PC-9 (cell line): ENCODE measurements at regions not wholly inside any gene's neighbourhood (a gene's known extent, or its start where the extent isn't known, plus 50 kb on each side); places are given as distances from the start of the nearest gene placed in this dataset.
A peak's percentile ranks its signal among the peaks of the same experiment; 100 is the strongest.

Source experiments
- BruUV-seq: library from RNA; stranded (reverse); fragments of 400-500 nt; replicated peaks from 2 replicates; lab custom pipeline; 2021; lab: Mats Ljungman, UMichigan
- CTCF ChIA-PET: fragments of 300-600 bp; sonication (Branson Sonifier 250); formaldehyde crosslinking; loops from one replicate; lab custom pipeline; 2022; ENCODE audit warnings: antibody characterized with exemption; lab: Charles Lee
- POLR2A ChIA-PET: fragments of 300-600 bp; sonication (Branson Sonifier 250); formaldehyde crosslinking; loops from one replicate; lab custom pipeline; 2022; ENCODE audit warnings: antibody characterized with exemption; ENCODE audit not compliant: unreplicated experiment; lab: Charles Lee
- DNase-seq, 2 experiments: peaks; one replicate each; pipeline versions ENCODE4 v3.0.0 to v3.0.0-alpha.2; 2015 to 2022; ENCODE audit warnings: mixed read lengths in 1 of 2
- H2AFZ ChIP-seq: fragments of 200-600 bp; sonication (generic); 2 replicates; pipeline ENCODE4 v1.8.1; 2017; ENCODE audit warnings: antibody characterized with exemption
- H3F3A ChIP-seq: fragments of 200-600 bp; sonication (generic); 2 replicates; pipeline ENCODE4 v1.8.1; 2017; ENCODE audit warnings: antibody characterized with exemption, mild to moderate bottlenecking, low read depth; ENCODE audit not compliant: insufficient read depth
- H3K27ac ChIP-seq: fragments of 200-600 bp; sonication (generic); 2 replicates; pipeline ENCODE4 v1.6.1; 2016; ENCODE audit warnings: mixed run types
- H3K27me3 ChIP-seq: fragments of 200-600 bp; sonication (generic); 2 replicates; pipeline ENCODE4 v1.6.1; 2016; ENCODE audit warnings: low read depth, mixed run types; ENCODE audit not compliant: insufficient read depth
- H3K36me3 ChIP-seq: fragments of 200-600 bp; sonication (generic); 2 replicates; pipeline ENCODE4 v1.6.1; 2016; ENCODE audit warnings: low read depth, mixed run types
- H3K4me1 ChIP-seq: fragments of 200-600 bp; sonication (generic); replicated peaks from 2 replicates; pipeline ENCODE4 v1.6.1; 2016; ENCODE audit warnings: mixed run types; ENCODE audit not compliant: insufficient read depth
- H3K4me2 ChIP-seq: fragments of 200-600 bp; sonication (generic); 2 replicates; pipeline ENCODE4 v1.6.1; 2017; ENCODE audit warnings: mixed run types
- H3K4me3 ChIP-seq: fragments of 200-600 bp; sonication (generic); 2 replicates; pipeline ENCODE4 v1.6.1; 2016; ENCODE audit warnings: mixed run types
- H3K79me2 ChIP-seq: fragments of 200-600 bp; sonication (generic); 2 replicates; pipeline ENCODE4 v1.6.1; 2017; ENCODE audit warnings: low read depth, mixed run types
- H3K9me2 ChIP-seq: fragments of 200-600 bp; sonication (generic); 2 replicates; pipeline ENCODE4 v1.8.1; 2017; ENCODE audit warnings: mild to moderate bottlenecking; ENCODE audit not compliant: insufficient read depth
- H3K9me3 ChIP-seq: fragments of 200-600 bp; sonication (generic); 2 replicates; pipeline ENCODE4 v1.8.1; 2016; ENCODE audit warnings: low read depth; ENCODE audit not compliant: insufficient read depth
- H4K20me1 ChIP-seq: fragments of 200-600 bp; sonication (generic); 2 replicates; pipeline ENCODE4 v1.8.1; 2017; ENCODE audit not compliant: insufficient read depth
- EZH2 ChIP-seq: fragments of 200-600 bp; sonication (generic); IDR thresholded peaks from 2 replicates; pipeline ENCODE4 v1.8.0; 2017; ENCODE audit warnings: antibody characterized with exemption, low read depth
- intact Hi-C: fragments of 100-400 bp; cut with micrococcal nuclease; formaldehyde crosslinking; loops from one replicate; pipeline ENCODE4 v1.10.0; 2022; ENCODE audit not compliant: unreplicated experiment
- TF ChIP-seq, protein P1 (sequence below): fragments of 200-600 bp; sonication (generic); conservative IDR thresholded peaks from 2 replicates; pipeline ENCODE4 v1.6.1; 2017; ENCODE audit warnings: mixed run types, antibody characterized with exemption, mild to moderate bottlenecking, moderate library complexity

DNA sequence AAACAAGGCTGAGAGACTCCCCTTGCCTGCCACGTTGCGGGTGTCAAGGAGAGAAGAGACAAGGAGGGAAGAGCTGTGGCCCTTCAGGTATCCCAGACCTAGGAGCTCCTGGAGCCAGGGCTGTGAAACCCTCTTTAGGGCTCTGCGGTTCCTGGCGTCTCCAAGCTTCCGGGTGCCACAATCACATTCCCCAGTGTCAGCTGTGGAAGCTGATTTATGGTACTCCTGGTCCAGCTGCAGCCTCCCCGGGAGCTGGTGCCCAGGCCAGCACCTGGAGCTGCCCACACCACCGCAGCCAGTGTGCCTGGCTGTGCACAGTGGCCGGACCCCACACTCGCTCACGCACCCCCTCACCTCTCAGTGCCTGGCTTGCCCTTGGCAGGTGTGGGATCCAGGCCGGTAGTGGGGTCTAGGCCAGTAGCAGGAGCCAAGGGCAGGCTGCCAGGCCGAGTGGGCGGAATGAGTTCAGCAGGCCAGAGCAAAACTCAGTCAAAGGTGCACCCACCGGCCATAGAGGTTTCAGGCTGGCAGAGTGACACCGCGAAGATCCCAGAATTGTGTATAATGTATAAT lies 58.9 kb upstream of the L3MBTL3 start:
- Histone ChIP-seq H3F3A (no peaks in the 10 kb centered on the region), H3K27me3 (no peaks in the 10 kb centered on the region), H2AFZ (peak overlapping the region; percentile 23; the same call in 1 of the 2 replicates), H3K9me3 (no peaks in the 10 kb centered on the region), H4K20me1 (no peaks in the 10 kb centered on the region), H3K36me3 (no peaks in the 10 kb centered on the region), H3K9me2 (no peaks in the 10 kb centered on the region), H3K4me2 (no peak overlapping the region), H3K27ac (no peak overlapping the region), H3K4me3 (no peak overlapping the region), H3K4me1 (no peaks in the 10 kb centered on the region), H3K79me2 (no peaks in the 10 kb centered on the region)
- intact Hi-C loops: no loop called here
- CTCF ChIA-PET: interaction anchor here (0.6 kb wide), 1 partner anchor 1990 kb away, joined by 9 read pairs; no protein-coding TSS in a partner anchor
- no peak for TF ChIP-seq EZH2
- TF ChIP-seq, protein P1, sequence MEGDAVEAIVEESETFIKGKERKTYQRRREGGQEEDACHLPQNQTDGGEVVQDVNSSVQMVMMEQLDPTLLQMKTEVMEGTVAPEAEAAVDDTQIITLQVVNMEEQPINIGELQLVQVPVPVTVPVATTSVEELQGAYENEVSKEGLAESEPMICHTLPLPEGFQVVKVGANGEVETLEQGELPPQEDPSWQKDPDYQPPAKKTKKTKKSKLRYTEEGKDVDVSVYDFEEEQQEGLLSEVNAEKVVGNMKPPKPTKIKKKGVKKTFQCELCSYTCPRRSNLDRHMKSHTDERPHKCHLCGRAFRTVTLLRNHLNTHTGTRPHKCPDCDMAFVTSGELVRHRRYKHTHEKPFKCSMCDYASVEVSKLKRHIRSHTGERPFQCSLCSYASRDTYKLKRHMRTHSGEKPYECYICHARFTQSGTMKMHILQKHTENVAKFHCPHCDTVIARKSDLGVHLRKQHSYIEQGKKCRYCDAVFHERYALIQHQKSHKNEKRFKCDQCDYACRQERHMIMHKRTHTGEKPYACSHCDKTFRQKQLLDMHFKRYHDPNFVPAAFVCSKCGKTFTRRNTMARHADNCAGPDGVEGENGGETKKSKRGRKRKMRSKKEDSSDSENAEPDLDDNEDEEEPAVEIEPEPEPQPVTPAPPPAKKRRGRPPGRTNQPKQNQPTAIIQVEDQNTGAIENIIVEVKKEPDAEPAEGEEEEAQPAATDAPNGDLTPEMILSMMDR: no peak
- no TSS peak for BruUV-seq
- POLR2A ChIA-PET: no interaction called here
- no peak for DNase-seq

DNA sequence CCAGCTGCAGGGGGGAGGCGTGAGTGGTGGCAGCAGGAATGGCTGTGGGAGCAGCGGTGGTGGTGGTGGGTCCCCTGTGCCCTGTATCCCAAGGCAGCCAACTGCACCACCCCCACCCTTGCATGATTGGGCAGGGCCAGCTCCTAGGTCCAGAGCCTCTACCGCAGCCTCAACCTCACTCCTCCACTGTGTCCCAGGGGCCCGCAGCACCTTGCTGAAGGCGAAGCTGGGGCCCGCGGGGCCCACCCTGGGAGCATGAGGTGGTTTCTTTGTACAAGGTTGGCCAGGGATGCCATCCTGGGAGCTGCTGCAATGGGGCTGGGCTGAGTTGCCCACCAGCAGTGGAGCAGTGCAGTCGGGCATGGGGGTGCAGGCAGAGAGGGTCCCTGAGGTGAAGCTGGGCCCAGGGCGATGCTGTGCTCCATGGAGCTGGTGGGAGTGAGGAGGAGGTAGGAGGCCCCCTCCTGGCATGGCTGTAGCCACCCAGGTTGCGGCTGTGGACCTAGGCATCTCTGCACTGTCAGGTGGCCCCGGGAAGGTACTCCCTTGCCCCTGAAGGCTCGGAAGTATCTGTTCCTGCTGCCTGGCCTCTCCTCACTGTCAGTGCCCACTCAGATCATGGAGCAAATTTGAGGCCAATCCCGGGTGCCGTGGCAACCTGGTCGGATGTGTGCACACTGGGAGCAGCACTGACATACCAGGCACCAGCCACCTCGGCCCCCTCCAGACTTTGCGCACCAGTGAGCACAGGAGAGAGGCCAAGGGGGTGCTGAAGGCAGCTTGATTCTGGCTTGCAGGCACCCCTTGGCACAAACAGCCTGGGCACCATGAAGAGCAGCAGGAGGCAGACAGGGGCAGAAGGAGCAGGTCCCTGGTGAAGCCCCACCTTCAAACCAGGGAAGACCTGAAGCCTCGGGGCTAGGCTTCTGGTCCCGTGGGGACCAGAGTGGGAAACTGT lies 60.2 kb upstream of the L3MBTL3 start:
- Histone ChIP-seq H3K4me3 (no peak overlapping the region), H3K27ac (no peak overlapping the region), H3K9me3 (no peaks in the 10 kb centered on the region), H3K4me2 (no peak overlapping the region), H3K9me2 (no peaks in the 10 kb centered on the region), H3K4me1 (no peaks in the 10 kb centered on the region), H2AFZ (peak overlapping the region; percentile 23; the same call in 1 of the 2 replicates), H3F3A (no peaks in the 10 kb centered on the region), H3K36me3 (no peaks in the 10 kb centered on the region), H4K20me1 (no peaks in the 10 kb centered on the region), H3K79me2 (no peaks in the 10 kb centered on the region), H3K27me3 (no peaks in the 10 kb centered on the region)
- BruUV-seq: no TSS peak
- intact Hi-C loops: no loop called here
- CTCF ChIA-PET: interaction anchor here (0.5 to 0.6 kb wide), 2 partner anchors 62 to 894 kb away, joined by 4 to 13 read pairs; no protein-coding TSS in a partner anchor
- no peak for DNase-seq
- POLR2A ChIA-PET: interaction anchor here (0.6 kb wide), 1 partner anchor 115 kb away, joined by 3 read pairs; no protein-coding TSS in a partner anchor
- TF ChIP-seq, protein P1: no peak
- TF ChIP-seq EZH2: no peak

DNA sequence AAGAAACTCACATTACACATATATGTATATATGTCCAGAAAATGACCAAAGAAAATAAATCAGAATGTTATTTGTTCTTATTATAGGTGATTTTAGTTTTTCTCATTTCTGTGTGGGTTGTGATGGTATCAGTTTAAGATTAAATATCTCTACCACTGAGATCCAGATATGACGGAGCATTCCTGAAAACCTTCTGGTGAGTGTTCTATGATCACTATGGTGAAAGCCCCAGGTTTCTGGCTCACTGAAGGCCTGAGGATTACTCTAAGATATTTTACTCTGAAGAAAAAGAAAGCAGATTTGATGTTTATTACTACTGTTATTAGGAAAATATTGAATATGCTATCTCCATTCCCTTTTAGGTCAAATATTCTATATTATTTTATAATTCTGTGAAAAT lies 62.8 kb upstream of the L3MBTL3 start:
- no peak overlapping the region for H3K4me2 ChIP-seq
- H3K4me3 ChIP-seq: no peak overlapping the region
- ChIA-PET CTCF (no interaction called here), POLR2A (no interaction called here)
- no peak for DNase-seq
- intact Hi-C loops: no loop called here
- H4K20me1 ChIP-seq: no peaks in the 10 kb centered on the region
- H3F3A ChIP-seq: no peaks in the 10 kb centered on the region
- H3K36me3 ChIP-seq: no peaks in the 10 kb centered on the region
- no TSS peak for BruUV-seq
- TF ChIP-seq, protein P1: no peak
- TF ChIP-seq EZH2: no peak
- no peak overlapping the region for H3K27ac ChIP-seq
- H3K4me1 ChIP-seq: no peaks in the 10 kb centered on the region
- H2AFZ ChIP-seq: no peak overlapping the region
- H3K9me2 ChIP-seq: no peaks in the 10 kb centered on the region
- H3K27me3 ChIP-seq: no peaks in the 10 kb centered on the region
- H3K9me3 ChIP-seq: no peaks in the 10 kb centered on the region
- H3K79me2 ChIP-seq: no peaks in the 10 kb centered on the region
